ENCODE measurements at regions not wholly inside any gene's neighbourhood (a gene's known extent, or its start where the extent isn't known, plus 50 kb on each side); places are given as distances from the start of the nearest gene placed in this dataset.

- H3K9me3 ChIP-seq (ENCODE audit: control insufficient read depth in 4 of 4, low read length in 3 of 4): peaks cover 0 to 7% (median 2%) of the 10 kb centered on the region in 4 donors
- H3K27ac ChIP-seq (ENCODE audit: low read depth in 1 of 2, low read length in 2 of 2): no peak overlapping the region
- TF ChIP-seq FOXA2 (IDR thresholded peaks at IDR 0.05) (no peak), HNF4A (conservative IDR thresholded peaks at IDR 0.05) (no peak), HNF4G (IDR thresholded peaks at IDR 0.05) (no peak), FOXA1 (IDR thresholded peaks at IDR 0.05) (no peak), REST (IDR thresholded peaks at IDR 0.05) (no peak), ZBTB33 (IDR thresholded peaks at IDR 0.05) (no peak), EGR1 (IDR thresholded peaks at IDR 0.05; ENCODE audit: low read depth in 2 of 2) (no peak), CTCF (IDR thresholded peaks at IDR 0.05; ENCODE audit: low read depth, low read length, missing input control) (no peak), RAD21 (IDR thresholded peaks at IDR 0.05) (no peak), JUND (IDR thresholded peaks at IDR 0.05) (no peak), RXRA (IDR thresholded peaks at IDR 0.05) (no peak), YY1 (IDR thresholded peaks at IDR 0.05) (no peak), TAF1 (conservative IDR thresholded peaks at IDR 0.05) (no peak)
- peaks cover 2 to 20% (median 18%) of the 10 kb centered on the region in 4 donors for H3K4me1 ChIP-seq (ENCODE audit: control insufficient read depth in 4 of 4, insufficient read depth in 4 of 4, low read length in 3 of 4)
- H3K36me3 ChIP-seq (ENCODE audit: control insufficient read depth in 4 of 4, insufficient read depth in 3 of 4, low read depth in 1 of 4, low read length in 3 of 4): no peaks in the 10 kb centered on the region
- no peak overlapping the region for H3K4me3 ChIP-seq (ENCODE audit: low read depth in 1 of 3, low read length in 3 of 3)
- DNase-seq (ENCODE audit: low spot score): no peak
- H3K9ac ChIP-seq (ENCODE audit: low read depth in 1 of 2, low read length in 2 of 2): no peak overlapping the region
- H3K27me3 ChIP-seq (ENCODE audit: control insufficient read depth in 4 of 4, insufficient read depth in 4 of 4, low read length in 3 of 4): peaks cover 0 to 24% (median 6%) of the 10 kb centered on the region in 4 donors
- WGBS: 84% methylated on average over 18 of the region's 18 CpGs
Measured at GRCh38 chr2:105645031-105645937, 99.4 kb upstream of the NCK2 start.

Data from liver (tissue), 8 donors.